ENCODE measurements at regions not wholly inside any gene's neighbourhood (a gene's known extent, or its start where the extent isn't known, plus 50 kb on each side); places are given as distances from the start of the nearest gene placed in this dataset.

DNA sequence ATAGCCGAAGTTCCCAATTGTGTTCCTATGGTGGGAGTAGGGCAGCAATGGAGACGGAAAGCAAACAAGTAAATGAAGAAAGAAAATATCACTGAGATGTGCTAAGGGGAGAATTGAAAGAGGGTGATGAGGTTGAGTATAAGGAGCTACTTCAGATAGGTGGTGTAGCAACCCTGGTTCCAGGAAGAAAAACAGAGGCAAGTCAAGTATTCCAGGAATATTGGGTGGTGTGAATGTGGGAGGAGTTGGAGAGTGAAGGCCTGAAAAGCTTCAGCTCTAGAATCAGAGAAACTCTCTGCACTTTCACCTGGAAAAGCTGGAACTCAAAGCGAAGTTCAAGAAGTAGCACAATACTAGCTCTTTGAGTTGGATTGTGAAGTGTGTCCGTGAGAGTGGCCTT, 342.1 kb downstream of the TLE4 start:
- WGBS (ENCODE audit: extremely low coverage, insufficient read length, low lambda C conversion rate): no CpG with 5 or more reads among the region's 4 CpGs
- H3K14ac ChIP-seq (ENCODE audit: insufficient read depth, low read length): no peak overlapping the region
- no peak overlapping the region for H4K91ac ChIP-seq (ENCODE audit: insufficient read length, low read depth, low read length)
- no peak overlapping the region for H3K23ac ChIP-seq (ENCODE audit: insufficient read length, low read depth, low read length)
- no peak overlapping the region for H3K56ac ChIP-seq (ENCODE audit: insufficient read length, low read depth, low read length)
- no peak overlapping the region for H2BK20ac ChIP-seq (ENCODE audit: low read depth, low read length, poor library complexity, severe bottlenecking)
- no peaks in the 10 kb centered on the region for H3K4me1 Mint-ChIP-seq
- H3K36me3 Mint-ChIP-seq (ENCODE audit: insufficient read depth in 1 of 3, low read depth in 3 of 3): peaks cover 0 to 6% (median 0%) of the 10 kb centered on the region in 3 experiments; a peak in 3 of 7 replicates
- H3K79me2 ChIP-seq (ENCODE audit: insufficient read depth, low read length): no peaks in the 10 kb centered on the region
- H3K9ac ChIP-seq (ENCODE audit: extremely low read depth, insufficient read length, low read length): no peak overlapping the region
- H4K5ac ChIP-seq (ENCODE audit: insufficient read length, low read depth, low read length): no peak overlapping the region
- no peak overlapping the region for H2BK15ac ChIP-seq (ENCODE audit: low read depth, low read length)
- no peaks in the 10 kb centered on the region for H4K20me1 ChIP-seq (ENCODE audit: control insufficient read depth, insufficient read depth, insufficient read length)
- no peak overlapping the region for H2BK5ac ChIP-seq (ENCODE audit: insufficient read length, low read length)
- no peak overlapping the region for H2BK12ac ChIP-seq (ENCODE audit: insufficient read length, low read depth, low read length)
- no peak overlapping the region for H2AFZ ChIP-seq (ENCODE audit: low read length)
- H3K79me1 ChIP-seq (ENCODE audit: insufficient read depth, low read depth, low read length, poor library complexity, severe bottlenecking): no peaks in the 10 kb centered on the region
- no peaks in the 10 kb centered on the region for H3K27me3 Mint-ChIP-seq (ENCODE audit: low read depth)
- no peak overlapping the region for H4K8ac ChIP-seq (replicated peaks; ENCODE audit: insufficient read length, low read depth, low read length)
- no peaks in the 10 kb centered on the region for H3K4me1 ChIP-seq (ENCODE audit: insufficient read depth, low read length)
- no peaks in the 10 kb centered on the region for H3K9me3 ChIP-seq (ENCODE audit: control insufficient read depth, low read depth, low read length)
- H3K27ac ChIP-seq (ENCODE audit: insufficient read length, low read depth, low read length): no peak overlapping the region
- no peak overlapping the region for H3K18ac ChIP-seq (ENCODE audit: insufficient read length, low read depth, low read length)
- no peak overlapping the region for H3K27ac Mint-ChIP-seq
- no peak overlapping the region for H3K4ac ChIP-seq (ENCODE audit: low read depth, low read length)
- H3T11ph ChIP-seq (ENCODE audit: low read length): no peak overlapping the region
- H3K4me2 ChIP-seq (ENCODE audit: insufficient read depth, insufficient read length, low read length): no peak overlapping the region
- no peak overlapping the region for H3K4me3 Mint-ChIP-seq
- DNase-seq: no peak
- no peak overlapping the region for H2BK120ac ChIP-seq (ENCODE audit: low read depth, low read length, poor library complexity, severe bottlenecking)
- H2AK5ac ChIP-seq (ENCODE audit: insufficient read length, low read length): no peak overlapping the region
- H3K23me2 ChIP-seq (ENCODE audit: insufficient read length, low read depth, low read length, poor library complexity, severe bottlenecking): no peaks in the 10 kb centered on the region
- H3K9me3 Mint-ChIP-seq: peaks cover 4 to 6% of the 10 kb centered on the region in 2 experiments; a peak in 4 of 5 replicates
- no peak for TF ChIP-seq CTCF (conservative IDR thresholded peaks at IDR 0.05)
- no peaks in the 10 kb centered on the region for H3K27me3 ChIP-seq (ENCODE audit: insufficient read depth, low read length)

Measured in H9 (cell line).